ENCODE measurements at regions not wholly inside any gene's neighbourhood (a gene's known extent, or its start where the extent isn't known, plus 50 kb on each side); places are given as distances from the start of the nearest gene placed in this dataset.

DNA sequence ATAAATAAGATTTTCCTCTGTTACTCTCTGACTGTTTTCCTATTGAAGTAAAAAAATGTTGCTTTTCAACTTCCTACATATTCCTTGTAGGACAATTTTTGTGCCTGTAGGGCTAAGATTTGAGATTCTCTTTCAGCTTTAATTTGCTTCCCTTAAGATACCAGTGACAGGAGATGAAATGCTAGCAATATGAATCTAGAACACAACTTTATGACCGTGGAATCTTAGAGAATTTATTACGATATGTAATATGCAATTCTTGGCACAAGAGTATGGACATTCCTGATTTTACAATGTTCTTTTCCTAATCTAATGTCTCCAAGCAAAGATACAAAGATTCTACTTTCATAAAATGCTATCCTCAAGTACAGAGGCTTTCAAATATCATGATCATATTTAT lies 180.9 kb downstream of the KCNE4 start:
- Histone ChIP-seq H3K79me2 (ENCODE audit: insufficient read depth, low read length) (no peaks in the 10 kb centered on the region), H3K27ac (ENCODE audit: low read depth, low read length) (no peak overlapping the region), H4K20me1 (ENCODE audit: insufficient read depth, low read length) (no peaks in the 10 kb centered on the region), H3K4me1 (ENCODE audit: insufficient read depth, low read length) (no peaks in the 10 kb centered on the region), H3K36me3 (ENCODE audit: insufficient read depth, low read length) (no peaks in the 10 kb centered on the region), H2AFZ (ENCODE audit: low read depth, low read length) (no peak overlapping the region), H3K4me2 (ENCODE audit: low read length) (no peak overlapping the region), H3K27me3 (ENCODE audit: insufficient read depth, low read length) (no peaks in the 10 kb centered on the region), H3K4me3 (ENCODE audit: insufficient read depth, low read depth, low read length) (no peak overlapping the region), H3K9me3 (ENCODE audit: insufficient read depth, low read depth, low read length) (no peaks in the 10 kb centered on the region), H3K9ac (ENCODE audit: low read length) (no peak overlapping the region)
- no peaks in the 10 kb centered on the region for H3K36me3 Mint-ChIP-seq (ENCODE audit: low read depth, unreplicated experiment)
- no peaks in the 10 kb centered on the region for H3K9me3 Mint-ChIP-seq (ENCODE audit: unreplicated experiment)
- no peak overlapping the region for H3K27ac Mint-ChIP-seq (ENCODE audit: unreplicated experiment)
- H3K4me1 Mint-ChIP-seq (ENCODE audit: low read depth, unreplicated experiment) = no peaks in the 10 kb centered on the region
- no peak overlapping the region for H3K4me3 Mint-ChIP-seq (ENCODE audit: unreplicated experiment)
- FAIRE-seq = no peak
- no peaks in the 10 kb centered on the region for H3K27me3 Mint-ChIP-seq (ENCODE audit: low read depth, unreplicated experiment)
- TF ChIP-seq, protein P1, sequence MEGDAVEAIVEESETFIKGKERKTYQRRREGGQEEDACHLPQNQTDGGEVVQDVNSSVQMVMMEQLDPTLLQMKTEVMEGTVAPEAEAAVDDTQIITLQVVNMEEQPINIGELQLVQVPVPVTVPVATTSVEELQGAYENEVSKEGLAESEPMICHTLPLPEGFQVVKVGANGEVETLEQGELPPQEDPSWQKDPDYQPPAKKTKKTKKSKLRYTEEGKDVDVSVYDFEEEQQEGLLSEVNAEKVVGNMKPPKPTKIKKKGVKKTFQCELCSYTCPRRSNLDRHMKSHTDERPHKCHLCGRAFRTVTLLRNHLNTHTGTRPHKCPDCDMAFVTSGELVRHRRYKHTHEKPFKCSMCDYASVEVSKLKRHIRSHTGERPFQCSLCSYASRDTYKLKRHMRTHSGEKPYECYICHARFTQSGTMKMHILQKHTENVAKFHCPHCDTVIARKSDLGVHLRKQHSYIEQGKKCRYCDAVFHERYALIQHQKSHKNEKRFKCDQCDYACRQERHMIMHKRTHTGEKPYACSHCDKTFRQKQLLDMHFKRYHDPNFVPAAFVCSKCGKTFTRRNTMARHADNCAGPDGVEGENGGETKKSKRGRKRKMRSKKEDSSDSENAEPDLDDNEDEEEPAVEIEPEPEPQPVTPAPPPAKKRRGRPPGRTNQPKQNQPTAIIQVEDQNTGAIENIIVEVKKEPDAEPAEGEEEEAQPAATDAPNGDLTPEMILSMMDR (IDR thresholded peaks at IDR 0.05; ENCODE audit: insufficient read depth, low read depth, low read length) = no peak
- TF ChIP-seq EZH2 (IDR thresholded peaks at IDR 0.05; ENCODE audit: insufficient read depth, low read length) = no peak
- DNase-seq (ENCODE audit: low read depth) = no peak

DNA sequence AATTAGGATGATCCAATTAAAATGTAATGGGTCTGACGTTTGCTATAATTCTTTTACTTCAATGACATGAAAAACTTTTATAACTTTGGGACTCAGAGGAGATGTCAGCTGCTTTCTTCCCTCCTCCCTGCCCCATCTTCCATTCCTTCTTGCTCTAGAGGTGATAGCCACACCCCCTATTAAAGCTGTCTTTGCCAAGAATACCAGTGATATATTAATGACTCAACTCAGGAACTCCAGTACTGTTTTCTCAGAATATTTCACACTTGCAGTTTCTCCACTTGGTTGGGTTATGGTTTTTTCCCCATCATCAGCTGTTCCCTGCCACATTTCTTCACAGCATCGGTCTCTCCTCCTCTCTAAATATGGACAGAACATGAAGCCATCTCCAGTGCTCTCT lies 184.0 kb downstream of the KCNE4 start:
- H3K4me2 ChIP-seq (ENCODE audit: low read length) = no peak overlapping the region
- Mint-ChIP-seq H3K4me1 (ENCODE audit: low read depth, unreplicated experiment) (peaks cover 4% of the 10 kb centered on the region), H3K9me3 (ENCODE audit: unreplicated experiment) (no peaks in the 10 kb centered on the region), H3K4me3 (ENCODE audit: unreplicated experiment) (no peak overlapping the region), H3K27ac (ENCODE audit: unreplicated experiment) (no peak overlapping the region), H3K36me3 (ENCODE audit: low read depth, unreplicated experiment) (no peaks in the 10 kb centered on the region), H3K27me3 (ENCODE audit: low read depth, unreplicated experiment) (no peaks in the 10 kb centered on the region)
- no peak overlapping the region for H3K27ac ChIP-seq (ENCODE audit: low read depth, low read length)
- no peaks in the 10 kb centered on the region for H3K79me2 ChIP-seq (ENCODE audit: insufficient read depth, low read length)
- H3K9ac ChIP-seq (ENCODE audit: low read length) = no peak overlapping the region
- no peaks in the 10 kb centered on the region for H3K4me1 ChIP-seq (ENCODE audit: insufficient read depth, low read length)
- TF ChIP-seq EZH2 (IDR thresholded peaks at IDR 0.05; ENCODE audit: insufficient read depth, low read length) = no peak
- TF ChIP-seq, protein P1 (IDR thresholded peaks at IDR 0.05; ENCODE audit: insufficient read depth, low read depth, low read length) = no peak
- no peaks in the 10 kb centered on the region for H3K9me3 ChIP-seq (ENCODE audit: insufficient read depth, low read depth, low read length)
- H3K27me3 ChIP-seq (ENCODE audit: insufficient read depth, low read length) = no peaks in the 10 kb centered on the region
- H4K20me1 ChIP-seq (ENCODE audit: insufficient read depth, low read length) = no peaks in the 10 kb centered on the region
- H3K36me3 ChIP-seq (ENCODE audit: insufficient read depth, low read length) = no peaks in the 10 kb centered on the region
- H3K4me3 ChIP-seq (ENCODE audit: insufficient read depth, low read depth, low read length) = no peak overlapping the region
- FAIRE-seq = no peak
- H2AFZ ChIP-seq (ENCODE audit: low read depth, low read length) = no peak overlapping the region
- DNase-seq (ENCODE audit: low read depth) = peak; percentile 26

DNA sequence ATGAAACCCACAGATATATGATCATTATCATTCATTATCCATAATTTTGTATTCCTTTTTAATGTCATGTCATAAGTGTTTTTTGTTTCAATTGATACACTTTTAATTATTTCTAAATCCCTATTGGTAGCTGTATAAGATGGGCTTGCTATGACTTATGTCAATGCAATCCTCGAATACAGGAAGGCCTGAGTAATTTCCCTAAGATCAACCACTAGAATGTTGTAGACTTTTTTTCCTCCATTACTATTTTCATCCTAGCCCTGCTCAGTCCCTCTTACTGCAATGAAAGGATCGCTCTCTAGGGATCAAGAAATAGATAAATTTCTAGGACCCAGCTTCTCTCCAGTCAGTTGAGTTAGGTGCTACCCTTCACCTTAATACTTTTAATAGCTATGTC lies 186.3 kb downstream of the KCNE4 start:
- Histone ChIP-seq H3K27ac (ENCODE audit: low read depth, low read length) (no peak overlapping the region), H3K9me3 (ENCODE audit: insufficient read depth, low read depth, low read length) (no peaks in the 10 kb centered on the region), H3K9ac (ENCODE audit: low read length) (no peak overlapping the region), H3K4me2 (ENCODE audit: low read length) (no peak overlapping the region), H3K27me3 (ENCODE audit: insufficient read depth, low read length) (no peaks in the 10 kb centered on the region), H3K4me3 (ENCODE audit: insufficient read depth, low read depth, low read length) (no peak overlapping the region), H4K20me1 (ENCODE audit: insufficient read depth, low read length) (no peaks in the 10 kb centered on the region), H3K36me3 (ENCODE audit: insufficient read depth, low read length) (no peaks in the 10 kb centered on the region), H3K79me2 (ENCODE audit: insufficient read depth, low read length) (no peaks in the 10 kb centered on the region), H2AFZ (ENCODE audit: low read depth, low read length) (no peak overlapping the region), H3K4me1 (ENCODE audit: insufficient read depth, low read length) (no peaks in the 10 kb centered on the region)
- DNase-seq (ENCODE audit: low read depth) (peak; percentile 27), FAIRE-seq (no peak)
- Mint-ChIP-seq H3K9me3 (ENCODE audit: unreplicated experiment) (peaks cover 3% of the 10 kb centered on the region), H3K36me3 (ENCODE audit: low read depth, unreplicated experiment) (no peaks in the 10 kb centered on the region), H3K27ac (ENCODE audit: unreplicated experiment) (no peak overlapping the region), H3K27me3 (ENCODE audit: low read depth, unreplicated experiment) (no peaks in the 10 kb centered on the region), H3K4me3 (ENCODE audit: unreplicated experiment) (no peak overlapping the region), H3K4me1 (ENCODE audit: low read depth, unreplicated experiment) (peaks cover 4% of the 10 kb centered on the region)
- TF ChIP-seq EZH2 (IDR thresholded peaks at IDR 0.05; ENCODE audit: insufficient read depth, low read length) = no peak
- TF ChIP-seq, protein P1 (IDR thresholded peaks at IDR 0.05; ENCODE audit: insufficient read depth, low read depth, low read length) = no peak
